Peyer's patch (tissue), 4 donors: ENCODE measurements at regions not wholly inside any gene's neighbourhood (a gene's known extent, or its start where the extent isn't known, plus 50 kb on each side); places are given as distances from the start of the nearest gene placed in this dataset.

Experiments
- POLR2A ChIP-seq, 2 donors: fragments of 450-650 bp; IDR thresholded peaks; one replicate each; pipeline ENCODE4 v1.5.1; 2017; ENCODE audit warnings: antibody characterized with exemption in 2 of 2, mild to moderate bottlenecking in 2 of 2, moderate library complexity in 2 of 2
- TF ChIP-seq, protein P1 (sequence below), 6 experiments: fragments of 450-650 bp in 4 of 6; fragments of 200-600 bp in 2 of 6; sonication (generic) in 1 of 6; IDR thresholded peaks; one replicate each; pipeline ENCODE4 v1.5.1; 2017 to 2019; ENCODE audit warnings: antibody characterized with exemption in 6 of 6, mild to moderate bottlenecking in 3 of 6, moderate library complexity in 1 of 6

GRCh38 chr7:86980223-86980622, 79.2 kb downstream of the ELAPOR2 start:
- TF ChIP-seq, protein P1, sequence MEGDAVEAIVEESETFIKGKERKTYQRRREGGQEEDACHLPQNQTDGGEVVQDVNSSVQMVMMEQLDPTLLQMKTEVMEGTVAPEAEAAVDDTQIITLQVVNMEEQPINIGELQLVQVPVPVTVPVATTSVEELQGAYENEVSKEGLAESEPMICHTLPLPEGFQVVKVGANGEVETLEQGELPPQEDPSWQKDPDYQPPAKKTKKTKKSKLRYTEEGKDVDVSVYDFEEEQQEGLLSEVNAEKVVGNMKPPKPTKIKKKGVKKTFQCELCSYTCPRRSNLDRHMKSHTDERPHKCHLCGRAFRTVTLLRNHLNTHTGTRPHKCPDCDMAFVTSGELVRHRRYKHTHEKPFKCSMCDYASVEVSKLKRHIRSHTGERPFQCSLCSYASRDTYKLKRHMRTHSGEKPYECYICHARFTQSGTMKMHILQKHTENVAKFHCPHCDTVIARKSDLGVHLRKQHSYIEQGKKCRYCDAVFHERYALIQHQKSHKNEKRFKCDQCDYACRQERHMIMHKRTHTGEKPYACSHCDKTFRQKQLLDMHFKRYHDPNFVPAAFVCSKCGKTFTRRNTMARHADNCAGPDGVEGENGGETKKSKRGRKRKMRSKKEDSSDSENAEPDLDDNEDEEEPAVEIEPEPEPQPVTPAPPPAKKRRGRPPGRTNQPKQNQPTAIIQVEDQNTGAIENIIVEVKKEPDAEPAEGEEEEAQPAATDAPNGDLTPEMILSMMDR (IDR thresholded peaks at IDR 0.05) = no peak
- TF ChIP-seq POLR2A (IDR thresholded peaks at IDR 0.05) = no peak
